HG02885 (cell line): ENCODE measurements at regions not wholly inside any gene's neighbourhood (a gene's known extent, or its start where the extent isn't known, plus 50 kb on each side); places are given as distances from the start of the nearest gene placed in this dataset.

Experiments
- ATAC-seq: cut with Tn5 transposase; IDR thresholded peaks from one replicate; pipeline ENCODE4 v1.9.1; 2021; ENCODE audit warnings: mild to moderate bottlenecking; ENCODE audit not compliant: unreplicated experiment, poor library complexity

DNA sequence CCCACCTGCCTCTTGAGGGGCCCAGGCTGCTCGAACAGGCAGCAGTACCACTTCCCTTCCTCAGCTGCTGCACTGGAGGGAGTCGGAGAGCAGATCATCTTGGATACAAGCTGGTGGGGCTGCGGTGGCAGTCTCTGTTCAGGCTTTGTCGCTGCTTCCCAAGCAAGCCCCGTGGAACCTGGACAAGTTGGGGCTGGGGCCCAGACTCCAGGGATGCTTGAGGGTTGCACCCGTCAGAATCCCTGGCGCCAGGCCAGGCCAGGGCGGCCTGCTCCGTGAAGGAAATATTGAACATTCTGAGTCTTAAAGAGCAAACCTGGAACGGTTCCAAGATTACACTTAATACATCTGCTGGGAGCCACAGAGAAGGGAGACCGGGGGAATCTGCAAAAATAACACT is 310.1 kb upstream of the SORL1-AS1 start:
- ATAC-seq, result no peak

DNA sequence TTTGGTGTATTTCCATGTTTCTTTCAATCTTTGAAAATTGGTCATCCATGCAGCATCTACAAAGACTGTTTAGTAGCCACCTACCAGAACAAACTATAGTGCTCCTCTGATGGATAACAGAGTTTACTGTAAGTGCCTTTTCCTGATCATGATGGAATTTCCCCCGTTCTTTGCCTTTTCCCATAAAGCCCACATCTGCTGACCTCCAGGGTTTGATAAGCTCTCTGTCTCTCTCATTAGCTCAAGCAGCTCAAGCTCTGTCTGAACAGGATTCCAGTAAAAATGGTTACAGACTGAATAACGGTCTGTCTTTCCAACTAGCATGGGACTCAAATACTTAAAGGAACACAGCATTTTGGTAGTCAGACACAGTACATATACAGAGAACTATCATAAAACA is 308.4 kb upstream of the SORL1-AS1 start:
- no peak for ATAC-seq

DNA sequence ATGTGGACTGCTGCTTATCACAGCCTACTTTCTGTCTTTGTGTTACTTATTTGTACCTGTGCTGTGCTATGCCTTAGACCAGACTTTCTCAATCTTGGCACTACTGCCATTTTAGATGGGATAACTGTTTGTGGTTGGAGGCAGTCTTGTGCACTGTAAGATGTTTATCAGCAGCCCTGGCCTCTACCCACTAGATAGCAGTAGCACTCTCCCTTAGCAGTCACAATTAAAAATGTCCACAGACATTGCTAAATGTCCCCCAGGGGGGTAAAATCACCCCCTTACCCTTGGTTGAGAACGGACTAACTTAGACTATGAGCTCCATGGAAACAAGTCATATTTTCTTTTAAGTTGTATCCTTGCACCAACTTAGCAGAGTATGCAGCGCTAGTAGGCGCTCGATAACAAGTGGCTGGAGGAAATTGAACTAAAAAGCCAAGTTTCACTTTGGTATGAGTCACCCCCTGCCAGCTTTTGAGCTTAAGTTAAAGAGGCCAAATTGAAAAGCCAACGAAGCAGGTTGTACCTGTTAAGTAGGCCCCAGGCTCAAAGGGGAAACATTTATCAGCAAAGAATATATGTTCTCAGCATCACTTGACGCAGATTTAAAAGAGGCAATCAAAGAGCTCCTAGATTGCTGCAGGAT is 304.8 kb upstream of the SORL1-AS1 start:
- ATAC-seq, result no peak

DNA sequence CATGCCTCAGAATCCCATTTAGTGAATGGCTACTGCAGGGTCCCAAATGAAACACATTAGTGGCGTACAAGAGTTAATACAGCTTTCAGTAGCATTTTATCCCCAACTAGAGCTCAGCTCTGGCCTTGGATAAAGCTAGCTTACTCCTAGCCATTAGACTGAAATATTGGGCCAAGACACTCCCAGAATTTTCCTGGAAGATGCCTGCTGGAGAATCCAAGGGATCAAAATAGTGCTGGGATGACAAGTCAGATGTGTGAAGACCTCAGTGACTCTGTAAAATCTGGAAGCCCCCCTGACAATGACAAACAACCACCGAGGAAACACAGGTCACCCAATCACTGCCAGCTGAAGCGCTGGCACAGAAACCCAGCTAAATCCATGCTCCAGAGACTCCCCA is 303.1 kb upstream of the SORL1-AS1 start:
- ATAC-seq, result no peak

DNA sequence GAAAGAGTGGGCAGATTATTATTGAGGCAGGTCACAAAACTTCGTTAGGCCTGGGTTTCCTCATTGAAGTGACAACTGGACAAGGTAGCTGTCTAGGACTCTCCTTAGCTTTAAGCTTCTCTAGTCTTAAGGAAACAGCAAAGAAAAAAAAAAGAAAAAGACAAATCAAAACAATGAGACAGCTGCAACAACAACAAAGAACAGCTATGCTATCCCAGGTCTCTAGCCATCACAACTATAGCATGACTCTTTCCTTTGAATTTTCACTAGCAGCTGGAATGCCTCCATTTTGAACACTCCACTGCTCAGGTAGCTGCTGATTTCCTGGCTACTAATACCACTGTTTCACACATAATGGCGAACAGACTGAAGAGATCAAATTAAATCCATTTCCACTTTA is 302.4 kb upstream of the SORL1-AS1 start:
- ATAC-seq, result no peak

DNA sequence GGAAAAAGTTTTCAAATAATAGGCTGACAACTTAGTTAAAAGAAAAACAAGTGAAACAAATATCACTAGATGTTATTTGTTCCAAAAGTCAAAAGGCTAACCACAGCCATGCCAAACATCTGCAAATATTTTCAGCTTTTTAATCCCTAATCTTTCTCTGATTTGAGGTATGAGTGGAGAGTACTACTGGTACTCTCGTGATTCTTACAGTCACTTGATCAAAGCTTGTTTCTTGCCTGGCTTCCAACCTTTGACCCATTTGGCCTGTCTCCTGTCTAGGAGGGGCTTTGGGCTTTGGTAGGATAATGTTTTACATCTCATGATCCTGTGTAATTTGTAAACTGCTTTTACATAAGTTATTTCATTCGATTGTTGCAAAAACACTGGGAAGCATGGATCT is 301.8 kb upstream of the SORL1-AS1 start:
- ATAC-seq, result no peak

DNA sequence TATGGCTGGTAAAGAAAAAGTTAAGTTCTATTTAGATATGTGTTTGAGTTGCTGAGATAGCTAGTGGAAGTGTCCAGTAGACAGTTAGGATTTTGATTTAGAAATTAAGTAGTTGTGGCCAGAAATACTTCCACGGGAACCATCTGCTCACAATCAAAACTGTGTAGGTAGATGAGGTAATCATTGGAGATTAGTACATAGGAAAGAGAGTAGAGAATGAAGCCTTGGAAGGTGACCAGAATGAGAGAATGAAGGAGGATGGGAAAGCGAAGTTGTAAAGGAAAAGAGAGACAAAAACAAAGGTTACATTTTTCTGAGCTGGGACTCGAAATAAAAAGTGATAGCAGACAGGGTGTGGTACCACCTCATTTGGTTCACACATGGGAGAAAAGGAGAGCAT is 296.9 kb upstream of the SORL1-AS1 start:
- no peak for ATAC-seq

DNA sequence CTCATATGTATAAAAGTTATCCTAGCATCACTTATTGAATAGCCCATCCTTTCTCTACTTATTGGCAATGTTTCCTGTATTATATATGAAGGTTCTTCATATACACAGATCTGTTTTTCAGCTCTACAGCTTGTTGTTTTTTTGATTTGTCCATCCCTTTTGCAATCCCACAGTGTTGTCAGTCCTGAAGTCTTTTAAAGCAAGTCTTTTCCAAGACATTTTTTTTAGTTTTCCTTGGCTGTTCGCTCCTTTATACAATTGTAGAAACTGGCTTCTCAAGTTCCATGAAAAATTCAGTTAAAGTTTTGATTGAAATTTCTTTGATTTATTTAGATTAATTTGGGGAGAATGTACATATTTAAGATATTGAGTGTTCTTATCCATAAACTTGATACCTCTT is 295.3 kb upstream of the SORL1-AS1 start:
- ATAC-seq, result no peak

DNA sequence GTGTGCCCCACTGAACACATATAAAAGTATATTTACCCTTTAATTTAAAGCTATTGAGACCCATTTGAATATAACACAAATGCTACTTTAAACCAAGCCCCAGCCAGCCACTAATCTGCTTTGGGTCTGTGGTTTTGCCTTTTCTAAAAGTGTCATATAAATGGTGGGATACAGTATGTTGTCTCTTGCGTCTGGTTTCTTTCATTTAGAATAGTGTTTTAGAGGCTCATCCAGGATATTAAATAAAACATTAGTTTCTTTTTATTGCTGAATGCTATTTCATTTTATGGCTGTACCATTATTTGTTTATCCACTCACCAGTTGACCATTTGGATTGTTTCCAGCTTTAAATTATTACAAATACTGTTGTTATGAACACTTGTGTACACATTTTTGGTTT is 290.5 kb upstream of the SORL1-AS1 start:
- no peak for ATAC-seq

DNA sequence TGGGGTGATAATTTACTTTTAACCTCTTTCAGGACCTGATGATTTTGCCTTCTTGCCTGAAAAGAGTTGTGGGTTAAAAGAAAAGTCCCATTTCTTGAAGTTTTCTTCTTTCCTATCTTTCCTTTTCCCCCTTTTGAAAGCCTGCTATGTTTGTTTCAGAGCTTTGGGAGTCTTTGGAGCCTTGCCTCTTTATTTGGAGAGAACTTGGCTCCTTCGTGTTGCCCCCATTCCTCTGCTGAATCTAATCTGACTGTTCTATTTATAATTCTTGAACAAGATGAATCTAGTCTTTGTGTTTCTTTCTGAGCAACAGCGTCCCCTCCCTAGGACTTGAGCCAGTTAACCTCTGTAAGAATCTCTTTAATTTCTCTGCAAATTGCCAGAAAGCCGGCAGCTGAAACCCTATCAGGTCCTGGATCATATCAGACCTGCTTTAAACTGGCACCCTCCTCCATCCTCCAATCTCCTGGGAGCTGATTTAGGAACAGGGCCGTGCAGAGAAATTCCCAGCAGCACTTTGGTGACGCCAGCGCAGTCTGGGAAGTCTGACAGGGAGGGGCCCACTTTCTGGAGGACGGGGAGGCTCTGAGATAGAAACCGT is 289.1 kb upstream of the SORL1-AS1 start:
- no peak for ATAC-seq

DNA sequence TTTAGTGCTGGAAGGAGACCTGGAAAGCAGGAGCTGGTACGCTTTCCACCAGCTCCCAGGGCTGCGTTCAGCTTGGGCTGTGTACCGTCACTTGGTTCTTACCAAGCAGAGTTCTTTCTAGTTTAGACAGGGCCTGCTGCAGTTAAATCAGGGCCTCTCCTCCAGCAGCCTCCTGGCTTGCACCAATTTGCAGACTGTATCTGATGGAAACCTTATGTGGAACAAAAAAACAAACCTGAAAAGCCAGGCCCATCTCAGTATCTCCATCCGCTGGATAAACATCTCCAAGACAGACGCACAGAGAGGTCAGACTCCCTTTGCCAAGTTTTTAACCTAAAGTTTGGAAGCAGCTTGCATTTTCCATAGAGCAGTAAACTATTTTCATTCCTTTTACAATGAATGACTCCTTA is 288.6 kb upstream of the SORL1-AS1 start:
- no peak for ATAC-seq

DNA sequence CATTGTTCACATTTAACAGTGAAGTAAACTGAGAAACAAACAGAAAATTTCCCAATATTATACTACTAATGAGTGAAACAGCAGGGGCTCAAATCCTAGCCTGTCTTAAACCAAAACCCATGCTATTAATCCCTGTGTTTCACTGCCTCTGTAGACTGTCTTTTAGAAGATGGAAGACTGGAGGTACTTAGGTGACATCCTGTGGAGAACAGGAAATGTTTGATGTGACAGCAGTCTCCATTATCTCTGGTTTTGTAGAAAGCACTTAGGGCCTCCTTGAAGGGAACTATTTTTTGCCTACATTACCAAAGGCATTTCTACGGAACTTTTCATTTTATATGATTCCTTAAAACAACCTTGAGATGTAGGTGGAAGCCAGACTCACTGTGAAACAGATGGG is 288.1 kb upstream of the SORL1-AS1 start:
- ATAC-seq, result no peak

DNA sequence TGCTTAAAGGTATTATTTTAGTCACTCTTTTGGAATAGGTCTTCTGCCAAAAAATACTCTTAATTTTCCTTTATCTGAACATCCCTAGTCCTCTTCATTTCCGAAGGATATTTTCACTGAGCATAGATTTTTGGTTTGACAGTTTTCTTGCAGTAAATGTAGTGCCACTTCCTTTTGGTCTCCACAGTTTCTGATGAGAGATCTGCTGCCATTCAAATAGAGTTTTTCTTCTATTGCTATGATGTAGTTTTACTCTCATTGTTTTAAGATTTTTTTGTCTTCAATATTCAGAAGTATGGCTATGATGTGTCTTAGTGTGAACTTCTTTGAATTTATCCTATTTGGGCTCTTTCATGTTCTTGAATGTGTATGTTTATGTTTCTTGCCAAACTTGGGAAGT is 281.1 kb upstream of the SORL1-AS1 start:
- ATAC-seq, result no peak

DNA sequence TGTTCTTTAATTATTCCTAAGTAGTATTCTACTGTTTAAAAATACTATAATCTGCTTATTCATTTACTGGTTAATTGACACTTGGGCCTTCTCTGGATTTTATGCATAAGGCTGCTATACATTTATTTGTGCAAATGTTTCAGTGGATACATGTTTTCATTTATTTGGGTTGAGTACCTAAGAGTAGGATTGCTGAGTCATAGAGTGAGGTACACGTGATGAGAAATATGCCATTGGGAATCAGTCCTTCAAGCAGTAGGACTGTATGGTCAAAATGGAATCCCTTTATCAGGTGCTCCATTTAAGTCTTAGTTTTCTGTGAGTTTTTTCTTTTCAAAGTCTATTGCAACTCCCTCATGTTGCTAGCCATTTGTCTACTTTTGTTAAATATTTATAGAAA is 275.2 kb upstream of the SORL1-AS1 start:
- no peak for ATAC-seq

DNA sequence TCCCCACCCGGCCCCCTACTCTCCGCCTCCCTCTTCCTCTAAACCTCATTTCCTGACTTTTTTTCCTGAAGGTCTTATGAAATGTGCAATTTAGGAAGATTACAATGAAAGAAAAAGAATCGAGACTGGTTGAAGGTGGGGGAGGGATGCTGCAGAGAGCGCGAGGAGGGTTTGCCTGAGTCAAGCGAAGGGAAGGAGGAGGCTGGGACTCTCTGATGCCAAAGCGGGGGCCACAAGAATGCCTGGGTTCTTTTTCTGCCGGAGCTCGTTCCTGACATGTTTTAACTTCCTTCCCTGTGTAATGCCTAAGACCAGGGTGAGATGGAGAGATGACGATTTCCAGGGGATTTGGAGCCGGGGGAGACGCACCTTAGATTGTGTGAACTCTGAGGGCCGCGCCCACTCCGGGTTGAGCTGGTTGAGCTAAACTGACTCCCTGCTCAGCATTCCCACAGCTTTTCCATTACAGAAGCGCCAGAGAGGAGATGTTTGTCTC is 270.5 kb upstream of the SORL1-AS1 start:
- ATAC-seq, result no peak

DNA sequence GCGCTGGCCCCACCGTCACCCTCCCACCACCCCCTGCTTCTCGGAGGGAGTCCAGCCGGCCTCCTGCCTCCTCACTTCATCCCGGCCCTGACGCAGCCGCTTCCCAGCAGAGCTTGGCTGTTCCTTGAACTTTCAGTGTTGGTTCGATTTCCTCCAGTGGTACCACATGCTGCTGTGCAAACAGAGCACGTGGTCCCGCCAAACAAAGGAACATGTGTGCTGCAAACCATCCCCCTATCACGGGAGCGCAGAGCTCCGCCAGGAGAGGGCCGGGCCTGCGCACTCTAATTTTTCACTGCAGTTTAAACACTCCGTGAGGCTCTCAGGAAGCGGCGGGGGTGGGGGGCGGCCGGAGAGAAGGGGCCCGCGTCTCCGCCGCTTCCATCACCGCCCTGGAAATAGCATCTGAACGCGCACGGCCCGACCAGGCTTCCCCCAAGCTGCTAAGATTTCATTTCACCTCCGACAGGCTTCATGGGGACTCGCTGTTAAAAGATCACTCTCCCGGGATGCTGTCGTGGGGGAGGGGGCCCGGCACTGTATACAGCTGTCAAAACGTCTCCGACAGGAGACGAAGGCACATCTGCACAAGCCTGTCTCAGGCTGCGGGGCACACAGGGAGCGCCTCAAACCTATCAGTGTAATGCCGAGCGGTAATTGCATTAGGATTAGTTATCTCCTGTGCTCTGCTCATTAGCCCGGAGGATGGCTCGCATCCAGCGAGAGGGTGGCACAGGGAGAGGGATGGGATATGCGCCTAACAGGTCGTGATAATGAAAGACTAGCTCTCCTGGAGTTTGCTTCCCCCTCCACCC is 269.9 kb upstream of the SORL1-AS1 start:
- ATAC-seq, result no peak

DNA sequence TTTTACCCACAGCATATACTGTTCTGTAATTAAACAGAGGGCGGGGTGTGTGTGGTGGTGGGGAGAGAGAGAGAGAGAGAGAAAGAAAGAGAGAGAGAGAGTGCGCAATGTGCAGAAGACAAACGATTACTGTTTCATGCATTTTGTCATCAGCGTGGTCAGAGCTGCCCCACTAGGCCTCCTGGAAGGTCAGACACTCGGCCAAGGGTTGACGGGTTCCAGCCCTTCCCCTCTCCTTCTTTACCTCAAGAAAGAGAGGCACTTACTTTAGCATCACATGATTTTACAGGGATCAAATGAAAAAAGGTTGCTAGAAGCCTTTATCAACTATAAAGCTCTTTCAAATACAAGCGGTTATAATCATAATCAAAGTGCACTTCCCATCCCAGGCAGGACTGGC is 269.2 kb upstream of the SORL1-AS1 start:
- no peak for ATAC-seq

DNA sequence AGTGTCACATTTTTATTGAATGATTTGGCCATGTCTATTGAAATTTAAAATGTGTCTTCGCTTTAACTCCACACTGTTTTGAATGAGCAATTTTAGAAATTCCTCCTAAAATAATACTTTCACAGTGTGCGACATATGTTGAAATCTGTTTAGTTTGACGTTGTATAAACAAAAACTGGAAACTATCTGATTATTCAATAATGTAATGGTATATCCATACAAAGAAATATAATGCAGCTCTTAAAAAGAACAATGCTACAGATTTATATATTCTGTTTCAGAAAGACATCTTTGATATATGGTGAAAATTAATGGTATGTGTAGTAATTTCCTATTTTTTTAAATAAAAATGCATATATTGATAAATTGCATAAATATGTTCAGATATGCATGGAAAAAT is 268.7 kb upstream of the SORL1-AS1 start:
- ATAC-seq, result no peak

DNA sequence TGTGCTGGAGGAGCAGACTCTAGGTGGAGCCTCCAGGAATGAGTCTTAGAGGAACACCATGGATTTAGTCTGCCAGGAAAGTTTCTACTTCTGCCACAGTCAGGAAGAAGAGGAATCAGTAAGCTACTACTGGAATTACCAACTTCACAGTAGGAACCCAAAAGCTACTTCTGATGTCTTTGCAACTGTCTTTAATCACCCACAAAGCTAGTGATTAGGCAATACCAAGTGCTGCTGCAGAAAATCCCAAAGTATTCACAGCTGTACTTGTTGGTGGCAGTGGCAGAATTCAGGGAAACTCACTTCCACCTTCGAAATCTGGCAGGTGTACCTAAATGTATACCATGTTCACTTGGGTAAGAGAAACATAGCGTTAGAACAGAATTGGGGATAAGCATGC is 264.5 kb upstream of the SORL1-AS1 start:
- no peak for ATAC-seq

DNA sequence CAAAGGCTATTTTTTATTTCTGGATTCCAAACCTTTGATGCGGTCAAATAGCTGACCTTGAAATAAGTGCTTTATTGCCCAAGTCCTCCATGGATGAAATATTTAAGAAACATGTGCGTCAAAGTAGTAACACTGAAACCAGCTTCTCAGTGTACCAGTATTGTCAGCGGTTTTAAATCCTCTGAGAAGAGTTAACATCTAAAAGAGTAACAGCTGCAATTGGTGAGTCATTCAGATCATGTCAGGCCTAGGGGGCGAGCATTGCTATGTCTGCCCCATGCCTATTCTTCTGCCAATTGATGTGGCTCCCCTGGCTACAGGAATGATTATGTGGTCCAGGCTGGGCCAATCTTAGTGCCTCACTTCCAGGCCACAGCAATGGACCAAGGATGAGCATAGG is 263.3 kb upstream of the SORL1-AS1 start:
- no peak for ATAC-seq

DNA sequence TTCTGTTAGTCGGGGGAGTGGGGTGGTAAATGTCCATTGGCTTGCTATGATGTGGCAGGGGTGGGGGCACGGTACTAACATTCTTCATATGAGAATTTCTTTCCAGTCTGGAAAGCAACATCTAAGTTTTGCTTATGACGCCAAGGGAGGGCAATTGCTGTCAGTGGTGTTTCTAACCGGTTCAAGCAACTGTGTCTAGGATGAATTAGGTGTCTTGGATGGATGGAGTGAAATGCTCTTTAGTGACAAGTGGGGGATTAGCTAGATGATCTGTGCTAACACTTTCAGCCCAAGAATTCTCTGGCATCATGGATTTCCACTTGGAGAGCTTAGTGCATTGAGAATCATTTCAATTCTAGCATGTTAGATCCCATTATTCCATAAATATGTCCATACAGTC is 262.6 kb upstream of the SORL1-AS1 start:
- no peak for ATAC-seq

DNA sequence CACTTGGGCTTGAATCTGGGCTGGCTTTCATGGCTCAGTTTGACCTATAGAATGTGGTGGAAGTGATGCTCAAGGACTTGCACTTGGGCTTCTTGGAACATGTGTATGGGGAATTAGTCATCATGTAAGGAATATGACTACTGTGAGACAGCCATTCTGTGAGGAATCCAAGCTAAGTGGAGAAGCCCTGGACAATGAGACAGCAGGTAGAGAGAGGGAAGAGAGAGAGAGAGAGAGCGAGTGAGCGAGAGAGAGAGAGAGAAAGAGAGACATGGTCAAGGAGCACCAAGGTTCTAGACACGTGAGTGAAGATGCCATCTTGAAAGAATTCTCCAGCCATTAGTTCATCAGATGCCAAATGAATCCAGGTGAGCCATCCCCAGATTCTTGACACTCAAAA is 261.6 kb upstream of the SORL1-AS1 start:
- no peak for ATAC-seq
